Calu3 (cell line): ENCODE measurements at regions not wholly inside any gene's neighbourhood (a gene's known extent, or its start where the extent isn't known, plus 50 kb on each side); places are given as distances from the start of the nearest gene placed in this dataset.

ENCODE experiments used
- BruUV-seq: library from RNA; stranded (reverse); fragments of 400-500 nt; replicated peaks from 2 replicates; lab custom pipeline; 2021; lab: Mats Ljungman, UMichigan
- CTCF ChIA-PET: fragments of 300-600 bp; sonication (Branson Sonifier 250); formaldehyde crosslinking; loops from one replicate; lab custom pipeline; 2022; ENCODE audit warnings: antibody characterized with exemption; lab: Charles Lee
- DNase-seq: peaks from one replicate; pipeline ENCODE4 v3.0.0; 2022
- H3K27ac Mint-ChIP-seq: one replicate; pipeline ENCODE4 v1.8.0; 2022; ENCODE audit warnings: mixed read lengths; ENCODE audit not compliant: unreplicated experiment
- H3K27me3 Mint-ChIP-seq: one replicate; pipeline ENCODE4 v1.8.0; 2022; ENCODE audit warnings: mixed read lengths; ENCODE audit not compliant: unreplicated experiment
- H3K36me3 Mint-ChIP-seq: one replicate; pipeline ENCODE4 v1.8.0; 2022; ENCODE audit warnings: mild to moderate bottlenecking, moderate library complexity, mixed read lengths; ENCODE audit not compliant: insufficient read depth, unreplicated experiment
- H3K4me1 Mint-ChIP-seq: one replicate; pipeline ENCODE4 v1.8.0; 2022; ENCODE audit warnings: mild to moderate bottlenecking, low read depth, mixed read lengths; ENCODE audit not compliant: unreplicated experiment
- H3K4me3 Mint-ChIP-seq: one replicate; pipeline ENCODE4 v1.8.0; 2022; ENCODE audit warnings: mild to moderate bottlenecking, low read depth, moderate library complexity, mixed read lengths; ENCODE audit not compliant: unreplicated experiment
- H3K9me3 Mint-ChIP-seq: one replicate; pipeline ENCODE4 v1.8.0; 2022; ENCODE audit warnings: low read depth, mixed read lengths; ENCODE audit not compliant: unreplicated experiment
- intact Hi-C: fragments of 100-400 bp; cut with micrococcal nuclease; formaldehyde crosslinking; loops from one replicate; pipeline ENCODE4 v1.10.0; 2022; ENCODE audit not compliant: unreplicated experiment
- TF ChIP-seq, protein P1 (sequence below): fragments of 200-600 bp; IDR thresholded peaks from one replicate; pipeline ENCODE4 v1.8.0; 2022; ENCODE audit warnings: antibody characterized with exemption; ENCODE audit not compliant: unreplicated experiment

DNA sequence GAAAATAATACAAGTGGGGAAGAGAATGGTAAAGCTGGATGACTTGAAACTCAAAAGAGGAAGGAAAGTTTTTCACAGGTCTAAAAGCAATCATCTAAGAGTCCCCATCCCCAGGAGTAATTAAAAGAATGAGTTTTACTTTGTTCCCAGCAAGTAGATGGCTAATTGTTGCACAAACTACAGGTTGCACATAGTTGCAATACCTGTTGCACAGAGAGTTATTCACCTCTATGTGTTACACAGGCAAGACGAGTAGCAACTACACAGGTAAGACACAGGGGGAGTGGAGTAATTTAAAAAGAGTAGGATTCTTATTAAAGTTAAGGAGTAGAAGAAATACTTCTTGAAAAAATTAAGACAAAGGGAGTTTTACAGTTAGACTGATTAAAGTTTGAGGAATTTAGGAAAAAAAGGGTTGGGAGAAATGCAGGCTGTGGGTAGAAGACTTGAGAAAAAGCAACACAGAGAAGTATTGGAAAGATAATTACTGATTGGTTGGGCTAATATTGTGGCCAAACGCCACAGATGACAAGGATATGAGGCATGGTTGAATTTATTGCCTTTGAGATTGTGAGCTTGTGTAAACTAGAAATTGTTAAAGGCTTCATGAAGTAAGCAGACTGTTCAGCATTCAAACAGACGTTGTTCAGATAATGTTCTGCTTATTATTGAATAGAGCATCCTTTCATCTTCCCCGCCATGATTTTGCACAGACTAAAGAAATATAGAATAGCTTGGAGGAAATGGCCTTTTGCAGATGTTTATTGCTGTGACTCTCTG lies 699.3 kb downstream of the NR4A2 start:
- H3K9me3 Mint-ChIP-seq: peaks cover 3% of the 10 kb centered on the region

DNA sequence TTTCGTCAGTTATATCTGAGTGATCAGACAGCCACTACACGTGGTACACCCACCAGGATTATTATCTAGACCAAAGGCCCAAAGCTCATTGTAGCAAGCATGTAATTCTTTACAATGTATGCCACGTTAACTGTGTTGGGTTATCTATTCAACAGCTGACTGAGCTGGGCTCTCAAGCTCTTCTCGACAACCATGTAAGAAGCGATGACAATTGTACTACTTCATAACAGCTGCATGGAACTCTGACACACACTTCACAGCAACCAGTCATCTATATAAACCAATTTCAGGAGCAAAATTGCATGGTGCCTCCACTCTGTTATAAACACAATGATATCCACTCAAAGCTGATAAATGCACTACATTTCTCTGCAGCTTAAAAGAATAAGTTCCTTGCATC lies 701.8 kb downstream of the NR4A2 start:
- TF ChIP-seq, protein P1, sequence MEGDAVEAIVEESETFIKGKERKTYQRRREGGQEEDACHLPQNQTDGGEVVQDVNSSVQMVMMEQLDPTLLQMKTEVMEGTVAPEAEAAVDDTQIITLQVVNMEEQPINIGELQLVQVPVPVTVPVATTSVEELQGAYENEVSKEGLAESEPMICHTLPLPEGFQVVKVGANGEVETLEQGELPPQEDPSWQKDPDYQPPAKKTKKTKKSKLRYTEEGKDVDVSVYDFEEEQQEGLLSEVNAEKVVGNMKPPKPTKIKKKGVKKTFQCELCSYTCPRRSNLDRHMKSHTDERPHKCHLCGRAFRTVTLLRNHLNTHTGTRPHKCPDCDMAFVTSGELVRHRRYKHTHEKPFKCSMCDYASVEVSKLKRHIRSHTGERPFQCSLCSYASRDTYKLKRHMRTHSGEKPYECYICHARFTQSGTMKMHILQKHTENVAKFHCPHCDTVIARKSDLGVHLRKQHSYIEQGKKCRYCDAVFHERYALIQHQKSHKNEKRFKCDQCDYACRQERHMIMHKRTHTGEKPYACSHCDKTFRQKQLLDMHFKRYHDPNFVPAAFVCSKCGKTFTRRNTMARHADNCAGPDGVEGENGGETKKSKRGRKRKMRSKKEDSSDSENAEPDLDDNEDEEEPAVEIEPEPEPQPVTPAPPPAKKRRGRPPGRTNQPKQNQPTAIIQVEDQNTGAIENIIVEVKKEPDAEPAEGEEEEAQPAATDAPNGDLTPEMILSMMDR: no peak
- Mint-ChIP-seq H3K36me3 (no peaks in the 10 kb centered on the region), H3K4me3 (no peak overlapping the region), H3K9me3 (no peaks in the 10 kb centered on the region), H3K27me3 (no peaks in the 10 kb centered on the region), H3K27ac (no peak overlapping the region), H3K4me1 (no peaks in the 10 kb centered on the region)
- CTCF ChIA-PET: no interaction called here
- intact Hi-C loops: no loop called here
- no peak for DNase-seq
- no TSS peak for BruUV-seq

More for the DNA sequence above, 699.3 kb downstream of the NR4A2 start:
- intact Hi-C loops: no loop called here
- Mint-ChIP-seq H3K27me3 (no peaks in the 10 kb centered on the region), H3K36me3 (no peaks in the 10 kb centered on the region), H3K4me3 (no peak overlapping the region), H3K27ac (no peak overlapping the region), H3K4me1 (no peaks in the 10 kb centered on the region)
- no peak for DNase-seq
- CTCF ChIA-PET: no interaction called here
- TF ChIP-seq, protein P1: no peak
- BruUV-seq: no TSS peak

DNA sequence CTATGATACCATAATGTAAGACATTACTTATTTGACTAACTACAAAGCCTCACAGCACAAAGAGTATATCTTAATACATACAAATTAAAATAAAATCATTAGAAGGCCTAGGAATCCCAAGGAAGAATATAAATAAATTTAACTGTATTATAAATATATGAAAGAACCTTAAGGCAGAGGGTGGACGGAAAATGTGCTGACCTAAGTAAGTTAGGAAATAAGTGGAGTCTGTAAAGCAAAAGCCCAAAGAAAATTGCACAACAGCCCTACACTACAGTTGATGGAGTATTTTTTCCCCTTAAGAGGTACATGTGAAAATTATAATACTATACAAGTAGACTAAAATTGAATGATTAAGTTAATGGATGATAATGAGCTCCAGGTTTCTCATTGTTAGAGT lies 710.1 kb downstream of the NR4A2 start:
- no peak overlapping the region for H3K4me3 Mint-ChIP-seq
- no peaks in the 10 kb centered on the region for H3K36me3 Mint-ChIP-seq
- DNase-seq: no peak
- intact Hi-C loops: no loop called here
- BruUV-seq: no TSS peak
- no peak overlapping the region for H3K27ac Mint-ChIP-seq
- TF ChIP-seq, protein P1: no peak
- no peaks in the 10 kb centered on the region for H3K9me3 Mint-ChIP-seq
- CTCF ChIA-PET: no interaction called here
- H3K27me3 Mint-ChIP-seq: no peaks in the 10 kb centered on the region
- H3K4me1 Mint-ChIP-seq: no peaks in the 10 kb centered on the region

DNA sequence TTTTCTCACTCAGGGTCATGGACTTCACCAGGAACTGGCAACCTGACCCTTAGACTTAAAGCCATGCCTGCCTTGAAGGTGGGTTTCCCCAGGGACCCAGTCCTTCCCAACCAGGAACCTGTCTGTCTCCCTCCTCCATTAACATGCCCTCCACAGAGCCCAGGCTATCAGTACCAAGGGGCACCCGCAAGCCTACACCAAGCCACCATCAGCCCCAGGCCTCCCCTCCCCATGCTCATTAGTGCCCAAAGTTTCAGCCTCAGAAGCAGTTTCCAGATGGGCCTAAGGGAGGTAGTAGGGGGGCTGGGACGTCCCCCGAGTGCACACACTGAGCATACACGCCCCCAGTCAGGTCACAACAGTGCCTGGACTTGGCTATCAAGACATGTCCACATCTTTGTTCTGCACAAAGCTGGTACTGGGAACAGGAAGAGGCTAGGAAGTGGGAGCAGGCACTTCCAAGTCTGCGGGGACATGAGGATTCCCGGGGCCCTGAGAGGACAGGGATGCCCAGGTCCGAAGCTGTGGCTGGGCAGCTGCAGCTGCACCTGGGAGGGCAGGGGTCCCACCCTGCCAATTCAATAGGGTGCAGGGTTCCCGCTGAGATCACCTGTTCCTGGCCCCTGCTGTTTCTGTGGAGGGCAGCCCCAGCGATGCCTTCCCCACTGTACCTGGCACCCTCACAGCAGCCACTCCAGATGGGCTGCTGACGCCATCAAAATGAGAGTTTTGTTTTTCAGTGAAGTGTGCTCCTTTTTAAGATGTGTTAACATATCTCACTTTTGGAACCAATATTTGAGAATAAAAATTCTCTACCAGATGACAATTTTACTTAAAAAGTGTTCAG lies 731.4 kb downstream of the NR4A2 start:
- intact Hi-C loops: no loop called here
- no TSS peak for BruUV-seq
- Mint-ChIP-seq H3K36me3 (no peaks in the 10 kb centered on the region), H3K9me3 (no peaks in the 10 kb centered on the region), H3K27ac (no peak overlapping the region), H3K4me3 (no peak overlapping the region), H3K4me1 (no peaks in the 10 kb centered on the region), H3K27me3 (no peaks in the 10 kb centered on the region)
- TF ChIP-seq, protein P1: no peak
- CTCF ChIA-PET: no interaction called here
- DNase-seq: no peak
